ENCODE measurements at regions not wholly inside any gene's neighbourhood (a gene's known extent, or its start where the extent isn't known, plus 50 kb on each side); places are given as distances from the start of the nearest gene placed in this dataset.

GRCh38 chr10:78727728-78728127, 341.0 kb upstream of the ZMIZ1 start:
- intact Hi-C loops (cut with DNase I; ENCODE audit: low total_unique reads) = no loop called here
- TF ChIP-seq, protein P1, sequence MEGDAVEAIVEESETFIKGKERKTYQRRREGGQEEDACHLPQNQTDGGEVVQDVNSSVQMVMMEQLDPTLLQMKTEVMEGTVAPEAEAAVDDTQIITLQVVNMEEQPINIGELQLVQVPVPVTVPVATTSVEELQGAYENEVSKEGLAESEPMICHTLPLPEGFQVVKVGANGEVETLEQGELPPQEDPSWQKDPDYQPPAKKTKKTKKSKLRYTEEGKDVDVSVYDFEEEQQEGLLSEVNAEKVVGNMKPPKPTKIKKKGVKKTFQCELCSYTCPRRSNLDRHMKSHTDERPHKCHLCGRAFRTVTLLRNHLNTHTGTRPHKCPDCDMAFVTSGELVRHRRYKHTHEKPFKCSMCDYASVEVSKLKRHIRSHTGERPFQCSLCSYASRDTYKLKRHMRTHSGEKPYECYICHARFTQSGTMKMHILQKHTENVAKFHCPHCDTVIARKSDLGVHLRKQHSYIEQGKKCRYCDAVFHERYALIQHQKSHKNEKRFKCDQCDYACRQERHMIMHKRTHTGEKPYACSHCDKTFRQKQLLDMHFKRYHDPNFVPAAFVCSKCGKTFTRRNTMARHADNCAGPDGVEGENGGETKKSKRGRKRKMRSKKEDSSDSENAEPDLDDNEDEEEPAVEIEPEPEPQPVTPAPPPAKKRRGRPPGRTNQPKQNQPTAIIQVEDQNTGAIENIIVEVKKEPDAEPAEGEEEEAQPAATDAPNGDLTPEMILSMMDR (IDR thresholded peaks at IDR 0.05 in 4 of 5, conservative IDR thresholded peaks at IDR 0.05 in 1 of 5) = no peak
- no peak for TF ChIP-seq POLR2A (IDR thresholded peaks at IDR 0.05)
- ATAC-seq (peak; percentile 79 to 90), DNase-seq (peak; percentile 33 to 50)
- Histone ChIP-seq H3K9me3 (no peaks in the 10 kb centered on the region), H3K27me3 (no peaks in the 10 kb centered on the region), H3K27ac (peak overlapping the region in 2 of 4 donors; percentile 45 to 62), H3K36me3 (no peaks in the 10 kb centered on the region), H3K4me3 (no peak overlapping the region), H3K4me1 (peaks cover 22 to 27% of the 10 kb centered on the region in 2 donors)
- in situ Hi-C loops (cut with MboI; ENCODE audit: low sequenced_read_pairs in 4 of 4) = no loop called here

- Histone ChIP-seq H3K4me1 (peaks cover 22 to 27% of the 10 kb centered on the region in 2 donors), H3K27ac (peak overlapping the region in 2 of 4 donors; percentile 45 to 62), H3K36me3 (no peaks in the 10 kb centered on the region), H3K27me3 (no peaks in the 10 kb centered on the region), H3K9me3 (no peaks in the 10 kb centered on the region), H3K4me3 (no peak overlapping the region)
- no peak for TF ChIP-seq POLR2A (IDR thresholded peaks at IDR 0.05)
- TF ChIP-seq, protein P1 (IDR thresholded peaks at IDR 0.05 in 4 of 5, conservative IDR thresholded peaks at IDR 0.05 in 1 of 5) = no peak
- intact Hi-C loops (cut with DNase I; ENCODE audit: low total_unique reads) = no loop called here
- in situ Hi-C loops (cut with MboI; ENCODE audit: low sequenced_read_pairs in 4 of 4) = no loop called here
- no peak for DNase-seq
- no peak for ATAC-seq
Observed at GRCh38 chr10:78728176-78728575, 340.6 kb upstream of the ZMIZ1 start.

DNA sequence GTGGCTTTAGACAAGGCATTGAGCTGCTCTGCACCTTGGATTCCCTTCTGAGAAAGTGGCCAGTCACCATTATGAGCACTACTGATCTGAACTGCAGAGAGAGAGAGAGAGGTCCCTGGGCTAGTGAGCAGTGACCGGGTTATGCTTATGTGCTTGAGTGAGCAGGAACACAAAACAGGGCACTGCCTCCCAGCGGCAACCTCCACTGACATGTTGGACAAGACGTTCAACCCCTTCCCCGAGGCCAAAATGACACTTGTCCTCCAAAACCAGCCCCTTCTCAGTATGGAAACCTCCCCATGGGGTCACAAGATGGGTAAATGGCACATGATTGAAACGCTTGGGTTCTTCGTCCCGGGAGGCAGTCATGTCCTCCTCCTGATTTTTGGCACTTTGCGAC, 339.4 kb upstream of the ZMIZ1 start:
- ATAC-seq = no peak

DNA sequence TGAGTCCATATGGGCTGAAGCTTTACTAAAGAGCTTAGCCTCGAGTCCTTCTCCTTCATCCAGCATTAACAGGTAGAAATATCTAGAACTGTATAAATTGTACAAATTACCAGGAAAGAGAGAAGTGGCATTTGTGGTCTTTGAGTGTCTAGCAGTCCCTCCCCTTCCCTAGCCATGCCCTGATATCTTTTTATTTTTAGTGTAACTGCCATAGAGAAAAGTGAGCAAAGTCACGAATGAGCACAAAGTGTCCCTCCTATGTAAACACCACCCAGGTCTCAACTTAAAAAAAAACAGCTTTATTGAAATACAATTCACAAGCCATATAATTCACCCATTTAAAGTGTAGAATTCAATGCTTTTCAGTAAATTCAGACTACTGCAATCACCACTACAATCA, 339.0 kb upstream of the ZMIZ1 start:
- no peaks in the 10 kb centered on the region for H3K9me3 ChIP-seq
- no peak overlapping the region for H3K4me3 ChIP-seq
- TF ChIP-seq, protein P1 (IDR thresholded peaks at IDR 0.05 in 4 of 5, conservative IDR thresholded peaks at IDR 0.05 in 1 of 5) = no peak
- TF ChIP-seq POLR2A (IDR thresholded peaks at IDR 0.05) = no peak
- no peak for ATAC-seq
- no peaks in the 10 kb centered on the region for H3K27me3 ChIP-seq
- H3K4me1 ChIP-seq = peaks cover 22 to 27% of the 10 kb centered on the region in 2 donors
- H3K36me3 ChIP-seq = no peaks in the 10 kb centered on the region
- DNase-seq = no peak
- in situ Hi-C loops (cut with MboI; ENCODE audit: low sequenced_read_pairs in 4 of 4) = no loop called here
- no peak overlapping the region for H3K27ac ChIP-seq
- intact Hi-C loops (cut with DNase I; ENCODE audit: low total_unique reads) = no loop called here

More for the DNA sequence above, 339.4 kb upstream of the ZMIZ1 start:
- H3K9me3 ChIP-seq = no peaks in the 10 kb centered on the region
- no peak for TF ChIP-seq POLR2A (IDR thresholded peaks at IDR 0.05)
- TF ChIP-seq, protein P1 (IDR thresholded peaks at IDR 0.05 in 4 of 5, conservative IDR thresholded peaks at IDR 0.05 in 1 of 5) = no peak
- no peak overlapping the region for H3K4me3 ChIP-seq
- H3K27ac ChIP-seq = no peak overlapping the region
- no peak for DNase-seq
- H3K27me3 ChIP-seq = no peaks in the 10 kb centered on the region
- in situ Hi-C loops (cut with MboI; ENCODE audit: low sequenced_read_pairs in 4 of 4) (no loop called here), intact Hi-C loops (cut with DNase I; ENCODE audit: low total_unique reads) (no loop called here)
- no peaks in the 10 kb centered on the region for H3K36me3 ChIP-seq
- H3K4me1 ChIP-seq = peaks cover 22 to 27% of the 10 kb centered on the region in 2 donors

- intact Hi-C loops (cut with DNase I; ENCODE audit: low total_unique reads) = no loop called here
- no peaks in the 10 kb centered on the region for H3K9me3 ChIP-seq
- in situ Hi-C loops (cut with MboI; ENCODE audit: low sequenced_read_pairs in 4 of 4) = no loop called here
- ATAC-seq = no peak
- H3K27ac ChIP-seq = no peak overlapping the region
- no peak for DNase-seq
- H3K4me1 ChIP-seq = peaks cover 22 to 27% of the 10 kb centered on the region in 2 donors
- no peak for TF ChIP-seq POLR2A (IDR thresholded peaks at IDR 0.05)
- TF ChIP-seq, protein P1 (IDR thresholded peaks at IDR 0.05 in 4 of 5, conservative IDR thresholded peaks at IDR 0.05 in 1 of 5) = no peak
- H3K36me3 ChIP-seq = no peaks in the 10 kb centered on the region
- no peaks in the 10 kb centered on the region for H3K27me3 ChIP-seq
- no peak overlapping the region for H3K4me3 ChIP-seq
Observed at GRCh38 chr10:78730754-78731153, 338.0 kb upstream of the ZMIZ1 start.

All from gastrocnemius medialis (tissue), 4 donors.